ENCODE measurements at regions not wholly inside any gene's neighbourhood (a gene's known extent, or its start where the extent isn't known, plus 50 kb on each side); places are given as distances from the start of the nearest gene placed in this dataset.
"Not testable (repeated sequence)": the region's sequence is repeated elsewhere in the genome, so short reads cannot be mapped to it uniquely, and the experiment has no call there.

DNA sequence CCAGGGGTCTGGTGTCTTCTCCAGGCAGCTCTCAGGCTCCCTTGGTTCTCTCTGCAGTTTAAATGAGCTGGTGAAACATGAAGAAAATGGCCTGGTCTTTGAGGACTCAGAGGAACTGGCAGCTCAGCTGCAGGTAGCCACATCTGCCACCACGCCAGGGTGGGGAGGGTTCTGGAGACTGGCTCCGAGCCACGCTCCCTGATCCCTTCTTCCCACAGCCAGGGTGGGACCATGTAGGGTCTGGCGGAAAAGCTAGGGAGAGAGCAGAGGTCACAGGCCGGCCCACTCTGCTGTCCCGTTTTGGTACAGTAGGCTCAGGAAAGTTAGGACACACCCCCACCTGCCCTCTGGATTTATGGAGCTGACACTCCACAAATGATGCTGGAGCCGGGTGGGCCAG, 103.5 kb upstream of the CCZ1B start:
- in situ Hi-C loops (cut with HindIII; ENCODE audit: low sequenced_read_pairs); DNase-seq (ENCODE audit: low read depth, low spot score); H3K4me3 ChIP-seq (ENCODE audit: low read depth, low read length): not testable (repeated sequence)

DNA sequence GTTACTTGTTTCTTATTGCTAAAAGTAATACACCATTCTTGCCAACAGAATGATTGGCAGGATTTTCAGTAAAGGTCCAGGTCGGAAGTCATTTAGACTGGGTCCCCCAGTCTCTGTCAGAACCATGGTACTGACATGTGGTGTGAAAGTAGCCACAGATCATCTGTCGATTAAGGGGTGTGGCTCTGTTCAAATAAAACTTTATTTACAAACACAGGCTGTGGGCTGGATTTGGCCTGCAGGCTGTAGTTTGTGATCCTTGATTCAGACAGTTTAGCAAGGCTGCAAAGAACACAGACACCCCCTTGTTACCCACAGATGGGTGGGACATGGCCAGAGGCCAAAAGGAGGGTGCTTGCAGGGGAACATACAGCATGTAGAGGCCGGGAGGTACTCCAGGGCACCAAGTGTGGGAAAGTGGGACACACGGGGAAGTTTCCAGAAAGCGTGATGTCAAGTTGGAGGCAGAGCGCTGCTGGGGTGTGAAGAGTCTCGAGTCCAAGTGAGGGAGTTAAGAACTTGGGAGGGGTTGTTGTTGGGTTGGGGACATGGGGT, 104.1 kb upstream of the CCZ1B start:
- H3K4me3 ChIP-seq (ENCODE audit: low read depth, low read length); in situ Hi-C loops (cut with HindIII; ENCODE audit: low sequenced_read_pairs); DNase-seq (ENCODE audit: low read depth, low spot score): not testable (repeated sequence)

DNA sequence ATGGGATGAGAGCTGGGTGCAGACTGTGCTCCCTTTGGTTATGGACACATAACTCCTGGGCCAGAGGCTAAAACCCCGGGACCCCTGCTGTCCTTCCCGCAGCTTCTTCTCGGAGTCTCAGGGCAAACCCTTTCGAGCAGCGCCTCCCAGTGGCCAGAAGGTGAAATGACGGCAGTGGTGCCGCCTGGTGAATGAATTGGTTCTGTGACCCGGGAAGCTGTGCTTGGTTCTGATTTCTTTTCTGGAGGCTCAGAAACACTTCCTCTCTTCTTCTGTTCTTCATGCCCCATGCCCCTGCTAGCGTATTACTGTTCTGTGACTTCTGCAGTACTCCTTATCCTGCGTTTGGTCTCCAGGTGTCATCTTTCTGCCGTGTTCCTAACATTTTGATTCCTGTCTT, 104.7 kb upstream of the CCZ1B start:
- H3K4me3 ChIP-seq (ENCODE audit: low read depth, low read length); DNase-seq (ENCODE audit: low read depth, low spot score); in situ Hi-C loops (cut with HindIII; ENCODE audit: low sequenced_read_pairs): not testable (repeated sequence)

DNA sequence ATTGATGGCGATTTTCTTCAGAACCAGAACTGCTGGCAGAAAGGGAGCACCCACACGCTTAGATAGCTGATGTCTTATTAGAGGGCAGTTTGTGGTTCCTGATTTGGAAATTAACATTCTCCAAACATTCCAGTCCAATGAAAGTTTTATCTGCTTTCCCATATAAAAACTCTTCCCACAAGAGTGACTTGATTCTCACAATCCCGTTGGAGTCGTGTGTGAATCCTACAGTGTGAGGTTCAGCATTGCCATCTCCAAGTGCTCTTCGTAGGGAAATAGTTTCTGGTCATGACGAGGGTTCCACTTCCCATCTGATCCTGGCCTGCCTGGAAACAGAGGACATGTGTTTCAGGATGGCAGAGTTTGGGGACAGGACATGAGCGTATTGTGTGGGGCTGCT, 105.4 kb upstream of the CCZ1B start:
- H3K4me3 ChIP-seq (ENCODE audit: low read depth, low read length); DNase-seq (ENCODE audit: low read depth, low spot score); in situ Hi-C loops (cut with HindIII; ENCODE audit: low sequenced_read_pairs): not testable (repeated sequence)

DNA sequence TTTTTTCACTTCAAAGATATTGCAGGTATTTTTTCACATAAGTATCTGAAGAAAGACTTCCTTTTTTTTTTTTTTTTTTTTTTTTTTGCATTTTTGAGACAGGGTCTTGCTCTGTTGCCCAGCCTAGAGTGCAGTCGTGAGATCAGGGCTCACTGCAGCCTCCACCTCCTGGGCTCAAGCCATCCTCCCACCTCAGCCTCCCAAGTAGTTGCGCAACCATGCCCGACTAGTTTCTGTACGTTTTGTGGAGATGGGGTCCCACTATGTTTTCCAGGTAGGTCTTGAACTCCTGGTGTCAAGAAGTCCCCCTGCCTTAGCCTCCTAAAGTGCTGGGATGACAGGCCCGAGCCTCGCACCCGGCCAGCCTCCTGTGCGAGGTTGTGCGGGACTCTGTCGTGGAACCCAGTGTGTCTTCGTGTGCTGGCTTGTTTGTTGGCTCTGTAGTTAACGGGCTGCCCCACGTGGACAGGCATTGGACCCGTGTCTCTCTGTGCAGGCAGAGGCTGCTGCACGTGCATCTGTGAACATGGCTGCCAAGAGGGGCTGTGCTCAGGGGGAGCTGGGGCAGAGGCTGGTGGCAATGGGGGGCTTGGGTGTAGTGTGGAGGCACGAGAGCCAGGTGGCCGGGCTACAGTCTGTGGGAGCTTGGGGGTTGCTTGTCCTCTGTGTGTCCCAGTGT, 108.0 kb upstream of the CCZ1B start:
- DNase-seq (ENCODE audit: low read depth, low spot score); in situ Hi-C loops (cut with HindIII; ENCODE audit: low sequenced_read_pairs); H3K4me3 ChIP-seq (ENCODE audit: low read depth, low read length): not testable (repeated sequence)

DNA sequence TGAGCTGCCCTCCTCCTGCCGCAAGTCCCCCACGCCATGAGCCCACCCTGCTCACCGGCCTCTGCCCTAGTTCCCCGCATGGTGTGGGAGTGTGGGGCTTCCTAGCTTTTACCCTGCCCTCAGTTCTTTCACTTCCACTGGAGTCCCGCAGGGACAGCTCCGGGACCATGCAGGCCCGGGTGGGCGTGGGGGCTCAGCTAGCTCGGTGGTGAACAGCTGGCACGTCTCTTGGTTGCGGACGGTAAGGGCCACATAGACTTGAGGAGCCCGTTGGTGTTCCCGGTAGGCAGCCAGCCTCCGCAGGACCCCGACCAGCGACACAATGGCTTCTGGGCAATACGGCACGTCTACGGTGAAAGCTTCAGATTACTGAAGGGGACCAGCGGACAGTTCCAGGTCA, 108.9 kb upstream of the CCZ1B start:
- H3K4me3 ChIP-seq (ENCODE audit: low read depth, low read length) = no peak overlapping the region
- in situ Hi-C loops (cut with HindIII; ENCODE audit: low sequenced_read_pairs) = no loop called here
- TF ChIP-seq, protein P1, sequence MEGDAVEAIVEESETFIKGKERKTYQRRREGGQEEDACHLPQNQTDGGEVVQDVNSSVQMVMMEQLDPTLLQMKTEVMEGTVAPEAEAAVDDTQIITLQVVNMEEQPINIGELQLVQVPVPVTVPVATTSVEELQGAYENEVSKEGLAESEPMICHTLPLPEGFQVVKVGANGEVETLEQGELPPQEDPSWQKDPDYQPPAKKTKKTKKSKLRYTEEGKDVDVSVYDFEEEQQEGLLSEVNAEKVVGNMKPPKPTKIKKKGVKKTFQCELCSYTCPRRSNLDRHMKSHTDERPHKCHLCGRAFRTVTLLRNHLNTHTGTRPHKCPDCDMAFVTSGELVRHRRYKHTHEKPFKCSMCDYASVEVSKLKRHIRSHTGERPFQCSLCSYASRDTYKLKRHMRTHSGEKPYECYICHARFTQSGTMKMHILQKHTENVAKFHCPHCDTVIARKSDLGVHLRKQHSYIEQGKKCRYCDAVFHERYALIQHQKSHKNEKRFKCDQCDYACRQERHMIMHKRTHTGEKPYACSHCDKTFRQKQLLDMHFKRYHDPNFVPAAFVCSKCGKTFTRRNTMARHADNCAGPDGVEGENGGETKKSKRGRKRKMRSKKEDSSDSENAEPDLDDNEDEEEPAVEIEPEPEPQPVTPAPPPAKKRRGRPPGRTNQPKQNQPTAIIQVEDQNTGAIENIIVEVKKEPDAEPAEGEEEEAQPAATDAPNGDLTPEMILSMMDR (IDR thresholded peaks at IDR 0.05; ENCODE audit: low read depth, low read length) = no peak
- DNase-seq (ENCODE audit: low read depth, low spot score) = no peak

DNA sequence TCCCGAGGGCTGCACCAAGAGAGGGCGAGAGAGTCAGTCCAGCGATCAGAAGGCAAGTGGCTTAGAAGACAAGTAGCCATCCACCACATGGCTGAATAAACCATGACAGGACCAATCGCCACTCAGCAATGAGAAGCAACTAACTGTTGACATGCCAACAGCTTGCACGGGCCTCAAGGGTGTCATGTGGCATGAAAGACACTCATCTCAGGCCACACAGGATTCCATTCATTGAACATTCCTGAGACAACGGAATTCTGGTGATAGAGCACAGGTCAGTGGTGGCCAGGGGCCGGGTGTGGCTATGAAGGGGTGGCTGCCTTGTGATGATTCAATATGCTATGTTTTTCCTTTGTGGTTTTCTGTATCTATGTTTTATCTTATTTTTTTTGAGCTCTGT, 110.6 kb upstream of the CCZ1B start:
- in situ Hi-C loops (cut with HindIII; ENCODE audit: low sequenced_read_pairs); H3K4me3 ChIP-seq (ENCODE audit: low read depth, low read length); DNase-seq (ENCODE audit: low read depth, low spot score): not testable (repeated sequence)

- DNase-seq (ENCODE audit: low read depth, low spot score); in situ Hi-C loops (cut with HindIII; ENCODE audit: low sequenced_read_pairs); H3K4me3 ChIP-seq (ENCODE audit: low read depth, low read length): not testable (repeated sequence)
Observed at GRCh38 chr7:6937746-6938145, 111.7 kb upstream of the CCZ1B start.

- TF ChIP-seq, protein P1 (IDR thresholded peaks at IDR 0.05; ENCODE audit: low read depth, low read length) = peak; percentile 45
- in situ Hi-C loops (cut with HindIII; ENCODE audit: low sequenced_read_pairs); DNase-seq (ENCODE audit: low read depth, low spot score); H3K4me3 ChIP-seq (ENCODE audit: low read depth, low read length): not testable (repeated sequence)
Observed at GRCh38 chr7:6938284-6938683, 112.2 kb upstream of the CCZ1B start.

DNA sequence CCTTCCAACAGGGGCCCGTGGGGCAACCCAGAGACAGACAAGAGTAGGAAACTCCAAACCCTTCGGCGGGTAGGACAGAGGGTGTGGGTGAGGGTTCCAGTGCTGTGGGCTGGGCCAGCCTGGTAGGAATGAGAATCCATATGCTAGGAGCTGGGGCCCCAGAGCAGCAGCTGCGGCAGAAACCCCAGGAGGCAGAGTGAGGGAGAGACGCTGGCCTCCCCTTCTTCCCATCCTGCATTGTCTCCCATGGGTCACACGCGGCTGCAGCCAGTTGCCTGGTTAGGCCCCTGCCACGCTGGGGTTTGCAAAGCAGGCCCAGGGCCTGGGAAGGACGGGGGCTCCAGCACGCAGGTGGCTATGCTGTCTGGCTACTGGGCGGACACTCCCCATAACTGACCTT, 113.1 kb upstream of the CCZ1B start:
- in situ Hi-C loops (cut with HindIII; ENCODE audit: low sequenced_read_pairs); H3K4me3 ChIP-seq (ENCODE audit: low read depth, low read length); DNase-seq (ENCODE audit: low read depth, low spot score): not testable (repeated sequence)

DNA sequence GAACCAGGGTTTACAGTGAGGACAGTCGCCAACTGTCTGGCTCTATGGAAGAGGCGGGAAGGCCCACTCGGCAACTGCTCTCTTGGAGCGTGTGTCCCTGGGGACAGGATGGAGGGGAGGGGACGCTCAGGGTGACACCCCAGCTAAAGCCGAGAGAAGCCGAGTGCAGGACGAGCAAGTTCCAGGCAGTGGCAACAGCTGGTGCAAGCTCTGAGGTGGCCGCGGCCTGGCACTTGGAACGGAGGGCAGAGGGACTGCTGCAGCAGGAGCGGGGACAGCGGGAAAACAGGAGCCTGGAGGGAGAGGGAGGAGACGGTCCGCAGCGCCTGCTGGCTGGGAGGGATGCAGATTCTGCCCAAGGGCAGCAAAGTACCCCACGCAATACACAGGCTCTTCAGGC, 113.8 kb upstream of the CCZ1B start:
- in situ Hi-C loops (cut with HindIII; ENCODE audit: low sequenced_read_pairs); H3K4me3 ChIP-seq (ENCODE audit: low read depth, low read length); DNase-seq (ENCODE audit: low read depth, low spot score): not testable (repeated sequence)

DNA sequence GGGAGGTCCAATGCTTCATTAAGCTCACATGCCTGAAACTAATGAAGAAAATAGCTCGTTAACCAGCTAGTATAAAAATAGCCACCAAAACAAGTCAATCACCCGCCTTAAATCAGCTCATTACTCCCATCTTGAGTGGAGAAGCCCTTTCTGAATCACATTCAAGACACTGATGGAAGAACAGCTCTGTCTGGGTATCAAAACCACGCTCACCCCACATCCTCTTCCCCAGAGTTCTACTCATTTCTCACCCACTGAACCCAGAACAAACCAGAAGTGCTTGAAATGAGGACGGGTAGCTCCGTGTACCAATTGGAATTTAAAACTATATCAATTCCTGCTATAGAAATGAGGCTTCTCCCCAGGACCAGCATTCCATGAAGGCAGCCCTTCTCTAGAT, 120.8 kb upstream of the CCZ1B start:
- DNase-seq (ENCODE audit: low read depth, low spot score); in situ Hi-C loops (cut with HindIII; ENCODE audit: low sequenced_read_pairs): not testable (repeated sequence)

GRCh38 chr7:6950231-6950630, 124.2 kb upstream of the CCZ1B start:
- H3K4me3 ChIP-seq (ENCODE audit: low read depth, low read length); in situ Hi-C loops (cut with HindIII; ENCODE audit: low sequenced_read_pairs): not testable (repeated sequence)
- DNase-seq (ENCODE audit: low read depth, low spot score) = peak; percentile 7

More for the DNA sequence above, 120.8 kb upstream of the CCZ1B start:
- not testable (repeated sequence) for H3K4me3 ChIP-seq (ENCODE audit: low read depth, low read length)

GRCh38 chr7:6951553-6951952, 125.5 kb upstream of the CCZ1B start:
- H3K4me3 ChIP-seq (ENCODE audit: low read depth, low read length); in situ Hi-C loops (cut with HindIII; ENCODE audit: low sequenced_read_pairs); DNase-seq (ENCODE audit: low read depth, low spot score): not testable (repeated sequence)
